HepG2 (cell line): ENCODE measurements at regions not wholly inside any gene's neighbourhood (a gene's known extent, or its start where the extent isn't known, plus 50 kb on each side); places are given as distances from the start of the nearest gene placed in this dataset.

Source experiments
- EZH2 ChIP-seq: conservative IDR thresholded peaks from 2 replicates; pipeline ENCODE4 v1.6.1; 2012; ENCODE audit warnings: mild to moderate bottlenecking, low read depth, low read length, moderate library complexity
- GABPA ChIP-seq, 2 experiments: IDR thresholded peaks; 2 replicates each; pipeline ENCODE4 v1.6.1; 2011 to 2016; ENCODE audit warnings: low read depth in 2 of 2, low read length in 1 of 2, missing biosample characterization in 1 of 2, missing genetic modification characterization in 1 of 2
- NFATC3 ChIP-seq: sonication (generic); formaldehyde crosslinking; IDR thresholded peaks from 2 replicates; pipeline ENCODE4 v1.5.1; 2020; ENCODE audit warnings: mild to moderate bottlenecking, missing genetic modification reagents
- NFYB ChIP-seq: sonication (generic); formaldehyde crosslinking; IDR thresholded peaks from 2 replicates; pipeline ENCODE4 v1.4.0; 2020; ENCODE audit warnings: missing genetic modification reagents
- POLR2A ChIP-seq, 2 experiments: IDR thresholded peaks; 2 replicates each; pipeline ENCODE4 v1.6.1; 2011; ENCODE audit warnings: low read depth in 2 of 2, low read length in 2 of 2, mild to moderate bottlenecking in 1 of 2, moderate library complexity in 1 of 2; ENCODE audit not compliant: insufficient read depth in 1 of 2
- ZNF501 ChIP-seq: sonication (generic); formaldehyde crosslinking; IDR thresholded peaks from 2 replicates; pipeline ENCODE4 v1.5.1; 2020; ENCODE audit warnings: mild to moderate bottlenecking, moderate library complexity, missing genetic modification reagents
- ZNF558 ChIP-seq: sonication (generic); formaldehyde crosslinking; IDR thresholded peaks from 2 replicates; pipeline ENCODE4 v1.9.0; 2022; ENCODE audit warnings: mild to moderate bottlenecking, missing genetic modification reagents, borderline replicate concordance
- TF ChIP-seq, protein P1 (sequence below): sonication (generic); formaldehyde crosslinking; IDR thresholded peaks from 2 replicates; pipeline ENCODE4 v1.5.0; 2020; ENCODE audit warnings: missing genetic modification reagents
- TF ChIP-seq, protein P2 (sequence below): IDR thresholded peaks from 2 replicates; pipeline ENCODE4 v1.6.1; 2012; ENCODE audit warnings: low read length, improper control_type of control experiment

DNA sequence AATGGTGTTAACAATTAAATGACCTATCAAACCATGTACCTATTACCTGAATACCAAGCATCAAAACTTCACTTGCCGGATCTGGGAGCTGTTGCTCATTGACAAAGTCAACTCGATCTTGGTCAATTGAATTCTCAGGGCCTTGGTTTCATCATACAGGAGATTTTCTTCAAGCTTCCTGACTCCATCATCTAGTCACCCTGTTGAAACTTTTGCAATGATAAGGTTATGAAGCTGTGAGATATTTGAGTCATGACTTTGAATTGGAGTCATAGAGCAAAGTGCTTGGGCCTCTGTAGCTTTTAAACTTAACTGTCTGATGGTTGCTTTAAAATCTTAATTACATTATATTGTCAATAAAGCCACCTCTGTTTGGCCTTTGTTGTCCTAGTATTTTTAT, 260.9 kb downstream of the COG6 start:
- TF ChIP-seq, protein P1, sequence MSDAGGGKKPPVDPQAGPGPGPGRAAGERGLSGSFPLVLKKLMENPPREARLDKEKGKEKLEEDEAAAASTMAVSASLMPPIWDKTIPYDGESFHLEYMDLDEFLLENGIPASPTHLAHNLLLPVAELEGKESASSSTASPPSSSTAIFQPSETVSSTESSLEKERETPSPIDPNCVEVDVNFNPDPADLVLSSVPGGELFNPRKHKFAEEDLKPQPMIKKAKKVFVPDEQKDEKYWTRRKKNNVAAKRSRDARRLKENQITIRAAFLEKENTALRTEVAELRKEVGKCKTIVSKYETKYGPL (CRISPR knock-in tag): no peak
- no peak for TF ChIP-seq ZNF501
- TF ChIP-seq, protein P2, sequence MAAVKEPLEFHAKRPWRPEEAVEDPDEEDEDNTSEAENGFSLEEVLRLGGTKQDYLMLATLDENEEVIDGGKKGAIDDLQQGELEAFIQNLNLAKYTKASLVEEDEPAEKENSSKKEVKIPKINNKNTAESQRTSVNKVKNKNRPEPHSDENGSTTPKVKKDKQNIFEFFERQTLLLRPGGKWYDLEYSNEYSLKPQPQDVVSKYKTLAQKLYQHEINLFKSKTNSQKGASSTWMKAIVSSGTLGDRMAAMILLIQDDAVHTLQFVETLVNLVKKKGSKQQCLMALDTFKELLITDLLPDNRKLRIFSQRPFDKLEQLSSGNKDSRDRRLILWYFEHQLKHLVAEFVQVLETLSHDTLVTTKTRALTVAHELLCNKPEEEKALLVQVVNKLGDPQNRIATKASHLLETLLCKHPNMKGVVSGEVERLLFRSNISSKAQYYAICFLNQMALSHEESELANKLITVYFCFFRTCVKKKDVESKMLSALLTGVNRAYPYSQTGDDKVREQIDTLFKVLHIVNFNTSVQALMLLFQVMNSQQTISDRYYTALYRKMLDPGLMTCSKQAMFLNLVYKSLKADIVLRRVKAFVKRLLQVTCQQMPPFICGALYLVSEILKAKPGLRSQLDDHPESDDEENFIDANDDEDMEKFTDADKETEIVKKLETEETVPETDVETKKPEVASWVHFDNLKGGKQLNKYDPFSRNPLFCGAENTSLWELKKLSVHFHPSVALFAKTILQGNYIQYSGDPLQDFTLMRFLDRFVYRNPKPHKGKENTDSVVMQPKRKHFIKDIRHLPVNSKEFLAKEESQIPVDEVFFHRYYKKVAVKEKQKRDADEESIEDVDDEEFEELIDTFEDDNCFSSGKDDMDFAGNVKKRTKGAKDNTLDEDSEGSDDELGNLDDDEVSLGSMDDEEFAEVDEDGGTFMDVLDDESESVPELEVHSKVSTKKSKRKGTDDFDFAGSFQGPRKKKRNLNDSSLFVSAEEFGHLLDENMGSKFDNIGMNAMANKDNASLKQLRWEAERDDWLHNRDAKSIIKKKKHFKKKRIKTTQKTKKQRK: no peak
- TF ChIP-seq POLR2A (IDR thresholded peaks at IDR 0.05; ENCODE audit: insufficient read depth in 1 of 2, low read depth in 2 of 2, low read length in 2 of 2): no peak
- no peak for TF ChIP-seq NFYB
- no peak for TF ChIP-seq ZNF558 (CRISPR knock-in tag)
- no peak for TF ChIP-seq EZH2
- no peak for TF ChIP-seq GABPA (IDR thresholded peaks at IDR 0.05; ENCODE audit: low read depth, low read length)
- no peak for TF ChIP-seq GABPA (CRISPR knock-in tag; IDR thresholded peaks at IDR 0.05; ENCODE audit: low read depth)
- TF ChIP-seq NFATC3: no peak
